ENCODE measurements at regions not wholly inside any gene's neighbourhood (a gene's known extent, or its start where the extent isn't known, plus 50 kb on each side); places are given as distances from the start of the nearest gene placed in this dataset.

GRCh38 chr17:33966410-33967059 is 288.6 kb upstream of the CCL2 start:
- ATAC-seq (ENCODE audit: low read depth): no peak
- no peak overlapping the region for H2AFZ ChIP-seq (ENCODE audit: insufficient read depth, low read depth, low read length, poor library complexity, severe bottlenecking)
- H4K20me1 ChIP-seq (ENCODE audit: control insufficient read depth, insufficient read depth, low read length, poor library complexity, severe bottlenecking): no peaks in the 10 kb centered on the region
- TF ChIP-seq, protein P1, sequence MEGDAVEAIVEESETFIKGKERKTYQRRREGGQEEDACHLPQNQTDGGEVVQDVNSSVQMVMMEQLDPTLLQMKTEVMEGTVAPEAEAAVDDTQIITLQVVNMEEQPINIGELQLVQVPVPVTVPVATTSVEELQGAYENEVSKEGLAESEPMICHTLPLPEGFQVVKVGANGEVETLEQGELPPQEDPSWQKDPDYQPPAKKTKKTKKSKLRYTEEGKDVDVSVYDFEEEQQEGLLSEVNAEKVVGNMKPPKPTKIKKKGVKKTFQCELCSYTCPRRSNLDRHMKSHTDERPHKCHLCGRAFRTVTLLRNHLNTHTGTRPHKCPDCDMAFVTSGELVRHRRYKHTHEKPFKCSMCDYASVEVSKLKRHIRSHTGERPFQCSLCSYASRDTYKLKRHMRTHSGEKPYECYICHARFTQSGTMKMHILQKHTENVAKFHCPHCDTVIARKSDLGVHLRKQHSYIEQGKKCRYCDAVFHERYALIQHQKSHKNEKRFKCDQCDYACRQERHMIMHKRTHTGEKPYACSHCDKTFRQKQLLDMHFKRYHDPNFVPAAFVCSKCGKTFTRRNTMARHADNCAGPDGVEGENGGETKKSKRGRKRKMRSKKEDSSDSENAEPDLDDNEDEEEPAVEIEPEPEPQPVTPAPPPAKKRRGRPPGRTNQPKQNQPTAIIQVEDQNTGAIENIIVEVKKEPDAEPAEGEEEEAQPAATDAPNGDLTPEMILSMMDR (IDR thresholded peaks at IDR 0.05): no peak
- no peak for TF ChIP-seq EZH2 (IDR thresholded peaks at IDR 0.05; ENCODE audit: borderline replicate concordance, insufficient read depth, low read depth, low read length, poor library complexity, severe bottlenecking)
- ChIA-PET CTCF (no interaction called here), POLR2A (no interaction called here)
- no peak for DNase-seq
- Mint-ChIP-seq H3K27me3 (peaks cover 19% of the 10 kb centered on the region), H3K9me3 (ENCODE audit: insufficient read depth) (no peaks in the 10 kb centered on the region), H3K4me3 (no peak overlapping the region), H3K4me1 (peaks cover 38% of the 10 kb centered on the region), H3K27ac (no peak overlapping the region)
- no peaks in the 10 kb centered on the region for H3K36me3 ChIP-seq (replicated peaks in 1 of 2; ENCODE audit: control extremely low read depth in 1 of 2, control insufficient read depth in 1 of 2, extremely low read depth in 1 of 2, insufficient read depth in 2 of 2, low read length in 1 of 2)
- no peaks in the 10 kb centered on the region for H3K79me2 ChIP-seq (ENCODE audit: control insufficient read depth, insufficient read depth, low read length)
- H3K4me3 ChIP-seq (ENCODE audit: control extremely low read depth in 1 of 5, extremely low read depth in 1 of 5, insufficient read depth in 1 of 5, low read depth in 2 of 5, low read length in 4 of 5): no peak overlapping the region
- 59% methylated on average over 5 of the region's 9 CpGs for WGBS (ENCODE audit: insufficient coverage)
- H3K4me1 ChIP-seq (ENCODE audit: control insufficient read depth in 2 of 2, insufficient read depth in 2 of 2, low read length in 2 of 2): peaks cover 34 to 42% of the 10 kb centered on the region in 2 donors
- no peak overlapping the region for H3K4me2 ChIP-seq (replicated peaks; ENCODE audit: low read depth, low read length, poor library complexity, severe bottlenecking)
- no peak overlapping the region for H3K9ac ChIP-seq (ENCODE audit: low read length)
- H3K27me3 ChIP-seq (replicated peaks in 1 of 4; ENCODE audit: control extremely low read depth in 1 of 4, control insufficient read depth in 3 of 4, insufficient read depth in 4 of 4, low read length in 3 of 4): peaks cover 0 to 11% (median 1%) of the 10 kb centered on the region in 4 experiments
- intact Hi-C loops (cut with micrococcal nuclease): no loop called here
- H3K9me3 ChIP-seq (ENCODE audit: control extremely low read depth in 1 of 3, control insufficient read depth in 2 of 3, insufficient read depth in 1 of 3, low read length in 2 of 3): no peaks in the 10 kb centered on the region
- no peak overlapping the region for H3K27ac ChIP-seq (ENCODE audit: low read length in 2 of 2)

- H3K4me3 Mint-ChIP-seq: no peak overlapping the region
- POLR2A ChIA-PET: no interaction called here
Measured at GRCh38 chr17:33967608-33968349, 287.3 kb upstream of the CCL2 start.

More at GRCh38 chr17:33967608-33968349, 287.3 kb upstream of the CCL2 start:
- H3K27me3 Mint-ChIP-seq: peaks cover 23% of the 10 kb centered on the region
- no peaks in the 10 kb centered on the region for H4K20me1 ChIP-seq (ENCODE audit: control insufficient read depth, insufficient read depth, low read length, poor library complexity, severe bottlenecking)
- no peak overlapping the region for H3K27ac Mint-ChIP-seq
- no peaks in the 10 kb centered on the region for H3K79me2 ChIP-seq (ENCODE audit: control insufficient read depth, insufficient read depth, low read length)
- no peaks in the 10 kb centered on the region for H3K36me3 ChIP-seq (replicated peaks in 1 of 2; ENCODE audit: control extremely low read depth in 1 of 2, control insufficient read depth in 1 of 2, extremely low read depth in 1 of 2, insufficient read depth in 2 of 2, low read length in 1 of 2)
- no peak overlapping the region for H3K9ac ChIP-seq (ENCODE audit: low read length)
- no peaks in the 10 kb centered on the region for H3K9me3 Mint-ChIP-seq (ENCODE audit: insufficient read depth)
- TF ChIP-seq, protein P1 (IDR thresholded peaks at IDR 0.05): no peak
- no peak for TF ChIP-seq EZH2 (IDR thresholded peaks at IDR 0.05; ENCODE audit: borderline replicate concordance, insufficient read depth, low read depth, low read length, poor library complexity, severe bottlenecking)
- 14% methylated on average over 5 of the region's 8 CpGs for WGBS (ENCODE audit: insufficient coverage)
- no peaks in the 10 kb centered on the region for H3K9me3 ChIP-seq (ENCODE audit: control extremely low read depth in 1 of 3, control insufficient read depth in 2 of 3, insufficient read depth in 1 of 3, low read length in 2 of 3)
- ATAC-seq (ENCODE audit: low read depth): no peak
- H3K4me3 ChIP-seq (ENCODE audit: control extremely low read depth in 1 of 5, extremely low read depth in 1 of 5, insufficient read depth in 1 of 5, low read depth in 2 of 5, low read length in 4 of 5): no peak overlapping the region
- CTCF ChIA-PET: no interaction called here
- no peak overlapping the region for H2AFZ ChIP-seq (ENCODE audit: insufficient read depth, low read depth, low read length, poor library complexity, severe bottlenecking)
- H3K27me3 ChIP-seq (replicated peaks in 1 of 4; ENCODE audit: control extremely low read depth in 1 of 4, control insufficient read depth in 3 of 4, insufficient read depth in 4 of 4, low read length in 3 of 4): peaks cover 0 to 11% (median 1%) of the 10 kb centered on the region in 4 experiments
- H3K4me1 ChIP-seq (ENCODE audit: control insufficient read depth in 2 of 2, insufficient read depth in 2 of 2, low read length in 2 of 2): peaks cover 34 to 41% of the 10 kb centered on the region in 2 donors
- peaks cover 37% of the 10 kb centered on the region for H3K4me1 Mint-ChIP-seq
- DNase-seq: no peak
- no peak overlapping the region for H3K27ac ChIP-seq (ENCODE audit: low read length in 2 of 2)
- H3K4me2 ChIP-seq (replicated peaks; ENCODE audit: low read depth, low read length, poor library complexity, severe bottlenecking): no peak overlapping the region
- intact Hi-C loops (cut with micrococcal nuclease): no loop called here
